NCI-H226 (cell line): ENCODE measurements at regions not wholly inside any gene's neighbourhood (a gene's known extent, or its start where the extent isn't known, plus 50 kb on each side); places are given as distances from the start of the nearest gene placed in this dataset.

Experiments used
- DNase-seq: peaks from one replicate; pipeline ENCODE4 v3.0.0-alpha.2; 2015

DNA sequence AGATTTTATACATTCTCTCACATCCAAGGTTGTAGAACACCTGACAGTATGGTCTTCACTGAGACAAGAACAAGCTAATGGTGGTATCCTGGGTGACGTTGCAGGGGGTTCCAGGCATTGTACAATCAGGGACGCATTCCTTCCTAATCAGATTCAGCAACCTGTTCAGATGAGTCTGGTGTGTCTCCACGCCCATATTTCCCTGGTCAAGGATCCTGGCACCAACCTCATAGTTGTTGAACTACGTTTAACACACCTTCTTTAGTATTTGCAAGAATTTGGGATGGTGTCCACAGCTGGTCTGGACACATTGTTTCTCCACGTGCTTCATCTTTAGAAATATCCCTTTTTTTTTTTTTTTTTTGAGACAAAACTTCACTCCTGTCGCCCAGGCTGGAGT, 161.0 kb upstream of the CDYL start:
- no peak for DNase-seq

- DNase-seq = no peak
Measured at GRCh38 chr6:4614637-4615036, 161.6 kb upstream of the CDYL start.

DNA sequence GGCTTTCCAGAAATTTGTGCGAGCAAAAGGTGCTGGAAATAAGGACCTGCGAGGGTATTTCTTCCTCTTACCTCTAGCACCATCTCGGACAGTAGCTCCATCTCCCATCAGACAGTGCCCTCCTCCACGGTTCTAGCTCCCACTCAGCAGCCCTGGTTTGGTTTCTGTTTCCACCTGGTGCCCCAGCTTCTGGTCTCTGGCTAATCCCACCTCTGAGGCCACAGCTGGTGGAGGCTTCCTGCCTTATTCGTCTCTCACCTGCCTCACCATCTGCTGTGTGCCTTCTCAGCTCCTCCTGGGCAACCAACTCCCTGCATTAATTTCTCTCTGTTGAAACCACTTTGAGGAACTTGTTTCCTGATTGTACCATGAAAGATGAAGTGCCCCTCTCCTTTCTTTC, 162.4 kb upstream of the CDYL start:
- no peak for DNase-seq

DNA sequence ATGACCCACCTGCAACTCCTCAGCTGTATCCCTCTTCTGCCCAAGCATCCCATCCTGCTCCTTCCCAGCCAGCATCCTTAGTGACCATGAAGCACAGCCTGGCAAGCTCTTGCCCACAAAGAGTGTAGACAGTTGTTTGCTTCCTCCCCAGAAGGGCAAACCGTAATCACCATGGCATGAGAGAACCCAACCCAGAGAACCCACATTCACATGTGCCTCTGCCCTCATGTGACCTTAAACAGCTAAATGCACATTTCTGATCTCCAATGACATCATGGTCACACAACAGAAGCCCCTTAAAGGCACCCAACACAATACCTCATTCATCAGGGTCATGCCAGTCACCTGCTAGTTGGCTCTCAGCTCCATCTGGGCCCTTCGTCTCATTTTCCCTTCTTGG, 162.8 kb upstream of the CDYL start:
- no peak for DNase-seq

DNA sequence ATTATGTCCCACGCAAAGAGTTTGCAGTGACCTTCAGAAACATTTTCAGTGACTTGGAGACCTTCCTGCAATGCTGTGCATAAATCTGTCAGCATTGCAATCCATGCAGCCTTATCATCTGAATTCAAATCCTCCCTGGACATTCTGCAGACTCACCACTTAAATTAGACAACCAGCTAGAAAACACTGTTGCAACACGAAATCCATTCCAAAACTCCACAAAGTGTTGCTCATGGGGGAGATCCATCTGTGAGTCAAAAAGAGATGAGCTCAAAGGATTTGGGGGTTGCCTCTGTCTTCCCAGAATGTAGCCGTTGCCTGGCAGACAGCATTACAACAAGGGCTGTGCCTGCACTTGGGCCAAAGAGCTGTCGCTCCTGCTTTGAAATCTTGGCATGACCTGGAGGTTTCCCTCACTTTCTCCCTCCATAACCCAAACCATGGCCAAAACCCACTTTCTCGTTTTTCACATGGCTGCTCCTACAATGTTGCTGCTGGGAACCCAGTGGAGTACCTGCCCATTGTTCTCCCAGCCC, 163.5 kb upstream of the CDYL start:
- peak; percentile 24 for DNase-seq

DNA sequence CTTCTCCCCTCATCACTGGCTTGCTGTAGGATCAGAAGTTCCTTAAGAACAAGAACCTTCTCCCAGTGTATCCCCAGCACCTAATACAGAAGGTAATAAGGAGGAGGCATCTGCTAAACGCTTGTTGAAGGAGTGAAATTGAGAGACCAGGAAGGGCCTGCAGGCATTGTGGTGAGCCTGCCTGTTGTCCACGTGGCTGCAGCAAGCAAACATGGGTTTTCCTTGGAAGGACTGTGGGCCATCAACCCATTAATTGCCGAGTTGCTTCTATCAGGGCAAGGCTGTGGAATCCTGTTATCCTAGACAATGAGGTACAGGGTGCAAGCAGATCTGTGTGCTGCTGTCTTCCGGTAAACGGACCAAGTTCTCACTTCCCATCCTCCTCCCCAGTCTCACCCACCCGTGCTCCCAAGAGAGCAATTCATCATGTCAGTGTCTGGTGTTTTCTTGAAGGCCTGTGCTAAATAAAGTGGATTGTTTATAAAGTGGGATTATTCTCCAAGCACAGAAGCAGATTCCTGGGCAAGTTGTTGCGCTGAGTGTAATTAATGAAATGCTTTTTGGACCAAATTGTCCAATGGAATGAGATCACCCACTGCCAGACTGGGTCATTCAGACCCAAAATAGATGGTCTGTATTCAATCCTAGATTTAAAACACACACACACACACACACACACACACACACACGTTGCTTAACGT, 164.6 kb upstream of the CDYL start:
- DNase-seq = no peak

GRCh38 chr6:4610256-4610655, 165.9 kb upstream of the CDYL start:
- peak; percentile 29 for DNase-seq

DNA sequence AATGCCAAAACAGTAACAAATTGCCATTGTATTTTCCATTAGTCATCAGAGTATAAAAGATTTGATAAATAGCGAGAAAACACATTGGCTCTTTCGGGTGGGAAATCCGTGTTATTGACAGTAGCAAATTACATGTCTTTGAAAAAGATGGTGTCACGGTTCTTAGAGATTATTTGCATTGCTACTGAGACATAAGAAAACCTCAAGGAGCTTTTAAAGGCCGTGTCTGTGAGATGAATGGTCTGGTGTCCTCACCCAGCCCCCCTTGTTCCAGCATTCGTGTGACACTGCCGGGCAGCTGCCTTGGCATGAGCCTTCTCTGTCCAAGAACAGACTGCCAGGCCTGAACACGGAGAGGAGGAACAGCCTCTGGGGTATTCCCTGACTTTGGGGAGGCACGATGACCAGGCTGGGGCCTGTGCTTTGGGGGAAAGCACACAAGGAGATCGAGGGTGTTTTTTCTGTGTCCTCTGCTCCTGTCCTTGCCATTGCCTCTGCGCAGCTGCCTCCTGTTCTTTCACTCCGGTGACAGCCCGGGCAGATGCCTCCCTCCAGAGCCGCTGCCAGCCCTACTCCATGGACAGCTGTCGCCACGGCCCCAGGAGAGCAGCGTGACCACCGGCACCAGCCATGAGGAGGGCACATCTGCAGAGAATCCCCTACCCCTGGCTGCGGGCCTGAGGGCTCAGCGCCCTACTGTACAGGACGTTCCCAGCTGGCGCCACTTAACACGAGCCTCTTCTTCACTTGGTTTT, 167.7 kb upstream of the CDYL start:
- no peak for DNase-seq

DNA sequence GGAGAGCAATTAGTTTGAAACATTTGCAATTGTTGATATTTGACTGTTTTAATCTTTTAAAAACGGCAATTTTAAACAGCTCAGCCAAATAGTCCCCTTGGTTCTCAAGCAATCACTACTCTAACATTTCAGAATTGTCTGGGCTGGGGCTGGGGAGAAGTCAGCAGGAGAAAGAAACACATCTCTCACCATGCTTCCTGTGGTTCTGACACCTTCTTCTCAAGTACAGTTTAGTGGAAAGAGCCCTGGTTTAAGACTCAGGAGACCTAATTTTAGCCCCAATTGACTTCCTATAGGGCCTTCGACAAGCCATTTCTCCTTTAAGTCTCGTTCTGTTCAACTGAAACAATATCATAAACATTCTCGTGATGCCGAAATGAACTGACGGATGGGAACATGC, 168.4 kb upstream of the CDYL start:
- no peak for DNase-seq

GRCh38 chr6:4606821-4607704, 169.1 kb upstream of the CDYL start:
- DNase-seq = peak; percentile 38

DNA sequence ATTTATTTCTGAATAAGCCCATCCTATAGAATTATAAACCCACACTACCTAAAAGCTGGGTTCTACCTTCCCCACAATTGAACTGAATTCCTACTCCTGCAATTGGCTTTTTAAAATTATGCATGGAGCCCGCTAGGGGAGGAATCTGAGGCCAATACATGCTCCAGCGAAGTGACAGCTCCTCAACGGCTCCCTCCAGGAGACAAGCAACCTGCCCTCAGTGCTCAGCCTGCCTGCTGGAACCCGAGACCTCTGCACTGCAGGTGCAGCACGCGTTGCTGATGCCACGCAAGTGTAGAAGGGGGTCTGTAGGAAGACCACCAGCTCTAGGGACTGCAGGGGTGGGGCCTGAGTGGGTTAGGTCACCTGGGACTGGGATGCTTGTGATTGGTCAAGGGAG, 170.2 kb upstream of the CDYL start:
- DNase-seq = no peak

GRCh38 chr6:4603856-4604369, 172.3 kb upstream of the CDYL start:
- no peak for DNase-seq

DNA sequence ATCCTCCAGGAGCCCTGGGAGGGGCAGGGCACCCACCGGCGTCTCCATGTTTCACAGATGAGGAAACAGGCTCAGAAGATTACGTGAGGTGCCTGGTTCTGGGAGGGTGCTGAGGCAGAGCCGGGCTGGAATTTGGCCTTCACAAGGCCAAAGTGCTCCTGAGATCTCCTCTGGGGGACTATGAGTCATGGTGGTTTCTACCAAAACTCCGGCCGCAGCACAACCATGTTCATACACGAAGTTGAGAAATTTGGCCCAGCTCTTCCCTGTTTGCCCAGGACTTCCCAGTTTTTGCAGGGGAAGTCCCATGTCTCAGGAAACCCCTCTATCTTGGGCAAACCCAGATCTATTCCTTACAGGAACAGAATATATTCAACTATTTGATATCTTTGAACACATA, 172.9 kb upstream of the CDYL start:
- peak; percentile 99 for DNase-seq

DNA sequence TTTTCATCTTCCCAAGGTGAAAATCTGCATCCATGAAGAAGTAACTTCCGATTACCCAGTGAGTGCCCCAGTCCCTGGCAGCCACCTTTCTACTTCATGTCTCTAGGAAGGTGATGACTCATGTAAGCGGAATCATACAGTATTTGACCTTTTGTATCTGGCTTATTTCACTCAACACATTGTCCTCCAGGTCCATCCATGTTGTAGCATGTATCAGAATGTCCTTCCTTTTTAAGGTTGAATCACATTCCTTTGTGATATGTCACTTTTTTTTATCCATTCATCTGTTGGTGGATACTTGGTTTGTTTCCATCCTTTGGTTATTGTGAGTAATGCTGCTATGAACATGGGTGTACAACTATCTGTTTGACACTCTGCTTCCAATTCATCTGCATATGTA, 176.3 kb upstream of the CDYL start:
- DNase-seq = peak; percentile 87

- no peak for DNase-seq
Measured at GRCh38 chr6:4598384-4598995, 177.7 kb upstream of the CDYL start.

DNA sequence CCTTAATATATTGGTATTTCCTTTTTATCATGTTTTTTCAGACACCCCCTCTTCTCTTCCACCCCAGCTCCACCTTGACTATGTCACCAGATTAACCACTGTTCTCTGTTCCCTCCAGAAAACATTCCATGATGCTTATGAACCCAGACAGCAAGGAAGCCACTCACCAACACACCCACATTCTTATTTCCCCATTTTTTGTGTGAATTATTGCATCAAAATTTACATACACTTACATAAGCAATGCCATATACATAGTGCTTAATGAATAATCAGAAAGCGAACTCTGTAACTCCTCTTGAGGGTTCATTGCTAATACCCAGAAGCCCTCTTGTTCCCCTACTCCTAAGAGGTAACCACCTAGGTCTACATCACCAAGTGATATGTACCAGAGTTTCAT, 182.3 kb upstream of the CDYL start:
- DNase-seq = no peak

DNA sequence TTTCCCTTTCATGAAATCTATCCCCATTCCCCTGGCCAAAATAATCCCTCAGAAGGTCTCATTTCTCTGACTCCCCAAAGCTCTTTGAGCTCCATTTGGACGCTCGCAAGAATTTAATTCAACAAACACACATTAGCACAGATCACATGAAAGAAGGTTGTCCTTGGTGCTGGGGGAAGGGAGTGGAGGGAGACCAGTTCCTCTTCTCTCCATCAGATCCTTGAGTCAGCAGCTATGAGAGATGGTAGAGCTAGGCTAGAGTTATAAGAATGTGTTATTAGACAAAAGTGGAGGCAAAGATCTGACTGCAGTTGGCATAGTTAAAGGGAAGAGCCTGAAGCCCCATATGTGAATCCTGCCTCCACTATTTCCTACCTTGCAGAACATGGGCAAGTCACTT, 184.2 kb upstream of the CDYL start:
- DNase-seq = no peak

GRCh38 chr6:4591218-4591617, 185.0 kb upstream of the CDYL start:
- DNase-seq = no peak

GRCh38 chr6:4589295-4589694, 186.9 kb upstream of the CDYL start:
- DNase-seq = no peak

GRCh38 chr6:4588581-4588980, 187.6 kb upstream of the CDYL start:
- no peak for DNase-seq

DNA sequence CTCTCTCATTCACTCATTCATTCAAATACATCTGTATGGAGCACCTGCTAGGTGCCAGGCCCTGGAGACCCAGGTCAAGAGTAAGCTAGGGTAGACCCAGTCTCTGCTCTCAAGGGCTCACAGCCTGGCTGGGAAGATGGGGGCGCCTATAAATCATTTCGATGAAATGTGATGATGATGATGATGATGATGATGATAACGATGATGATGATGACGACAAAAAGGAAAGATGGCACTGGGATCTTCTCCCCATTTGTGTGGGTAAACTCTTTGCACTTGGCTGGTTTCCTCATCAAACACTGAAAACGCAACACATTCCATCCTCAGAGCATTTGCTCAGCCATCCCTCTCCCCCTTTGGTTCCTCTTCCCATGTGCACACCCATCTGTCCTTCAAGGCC, 188.0 kb upstream of the CDYL start:
- DNase-seq = no peak

DNA sequence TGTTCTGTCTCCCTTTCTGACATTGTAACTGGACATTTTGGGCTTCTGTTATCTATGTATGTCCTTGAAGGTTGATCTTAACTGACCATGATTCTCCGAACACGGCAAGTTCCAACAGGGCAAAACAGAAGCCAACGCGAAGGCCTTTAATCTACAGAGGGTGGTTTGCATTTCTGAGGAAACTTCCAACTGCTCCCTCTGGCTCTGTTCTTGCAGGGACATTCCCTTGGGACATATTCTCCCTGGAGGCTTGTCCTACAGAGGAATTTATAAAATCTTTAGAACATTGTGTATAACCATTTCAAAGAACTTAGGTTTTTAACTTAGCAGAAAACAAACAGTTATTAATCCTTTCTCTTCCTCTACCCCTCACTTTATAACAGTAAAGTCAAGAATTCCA, 189.0 kb upstream of the CDYL start:
- DNase-seq = no peak

GRCh38 chr6:4586469-4586859, 189.7 kb upstream of the CDYL start:
- no peak for DNase-seq
